Neural cell (in vitro differentiated cells): ENCODE measurements at regions not wholly inside any gene's neighbourhood (a gene's known extent, or its start where the extent isn't known, plus 50 kb on each side); places are given as distances from the start of the nearest gene placed in this dataset.

ENCODE experiments used
- CTCF ChIP-seq: fragments of 450-650 bp; IDR thresholded peaks from 2 replicates; pipeline ENCODE4 v1.5.1; 2014; ENCODE audit warnings: antibody characterized with exemption, mild to moderate bottlenecking, moderate library complexity; ENCODE audit not compliant: poor library complexity, severe bottlenecking
- EP300 ChIP-seq: fragments of 450-650 bp; conservative IDR thresholded peaks from 2 replicates; pipeline ENCODE4 v1.6.1; 2014; ENCODE audit warnings: antibody characterized with exemption, mild to moderate bottlenecking, moderate library complexity; ENCODE audit not compliant: poor library complexity, severe bottlenecking
- EZH2 ChIP-seq: fragments of 200-600, 300-800 bp; shearing (Covaris generic), sonication (generic); IDR thresholded peaks from 2 replicates; pipeline ENCODE4 v1.6.1; 2014; ENCODE audit warnings: antibody characterized with exemption, low read length, borderline replicate concordance, mild to moderate bottlenecking; ENCODE audit not compliant: insufficient read depth, poor library complexity, severe bottlenecking
- POLR2AphosphoS5 ChIP-seq: IDR thresholded peaks from 2 replicates; pipeline ENCODE4 v1.6.1; 2012
- REST ChIP-seq: IDR thresholded peaks from 2 replicates; pipeline ENCODE4 v1.6.1; 2012; ENCODE audit warnings: borderline replicate concordance
- TAF1 ChIP-seq: IDR thresholded peaks from 2 replicates; pipeline ENCODE4 v1.6.1; 2012; ENCODE audit warnings: low read depth

GRCh38 chr2:204050681-204051080, 114.1 kb downstream of the ICOS start:
- TF ChIP-seq CTCF (no peak), REST (no peak), POLR2AphosphoS5 (no peak), TAF1 (no peak), EP300 (no peak), EZH2 (no peak)
